ENCODE measurements at regions not wholly inside any gene's neighbourhood (a gene's known extent, or its start where the extent isn't known, plus 50 kb on each side); places are given as distances from the start of the nearest gene placed in this dataset.

DNA sequence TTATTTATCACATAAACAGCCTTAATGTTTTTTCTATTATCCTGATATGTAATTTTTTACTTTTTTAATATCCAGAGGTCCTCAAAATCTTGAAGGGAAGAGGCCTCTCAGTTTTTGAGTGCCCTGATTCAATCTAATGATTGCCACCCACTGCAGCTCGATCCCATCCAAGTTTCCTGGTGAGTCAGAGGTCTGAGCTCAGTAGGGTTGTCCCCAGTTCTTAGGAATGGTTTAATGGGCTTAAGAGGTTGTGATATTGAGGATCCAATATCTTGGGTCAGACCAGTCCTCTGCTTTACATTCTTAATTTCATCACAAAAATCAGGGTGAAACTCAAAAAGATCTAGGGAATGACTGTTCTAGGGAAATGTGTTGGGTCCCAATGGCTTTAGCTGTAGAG lies 238.5 kb downstream of the NSUN3 start:
- TF ChIP-seq, protein P1, sequence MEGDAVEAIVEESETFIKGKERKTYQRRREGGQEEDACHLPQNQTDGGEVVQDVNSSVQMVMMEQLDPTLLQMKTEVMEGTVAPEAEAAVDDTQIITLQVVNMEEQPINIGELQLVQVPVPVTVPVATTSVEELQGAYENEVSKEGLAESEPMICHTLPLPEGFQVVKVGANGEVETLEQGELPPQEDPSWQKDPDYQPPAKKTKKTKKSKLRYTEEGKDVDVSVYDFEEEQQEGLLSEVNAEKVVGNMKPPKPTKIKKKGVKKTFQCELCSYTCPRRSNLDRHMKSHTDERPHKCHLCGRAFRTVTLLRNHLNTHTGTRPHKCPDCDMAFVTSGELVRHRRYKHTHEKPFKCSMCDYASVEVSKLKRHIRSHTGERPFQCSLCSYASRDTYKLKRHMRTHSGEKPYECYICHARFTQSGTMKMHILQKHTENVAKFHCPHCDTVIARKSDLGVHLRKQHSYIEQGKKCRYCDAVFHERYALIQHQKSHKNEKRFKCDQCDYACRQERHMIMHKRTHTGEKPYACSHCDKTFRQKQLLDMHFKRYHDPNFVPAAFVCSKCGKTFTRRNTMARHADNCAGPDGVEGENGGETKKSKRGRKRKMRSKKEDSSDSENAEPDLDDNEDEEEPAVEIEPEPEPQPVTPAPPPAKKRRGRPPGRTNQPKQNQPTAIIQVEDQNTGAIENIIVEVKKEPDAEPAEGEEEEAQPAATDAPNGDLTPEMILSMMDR (conservative IDR thresholded peaks at IDR 0.05; ENCODE audit: low read depth in 2 of 2) = no peak
- no peak for TF ChIP-seq POLR2AphosphoS5 (IDR thresholded peaks at IDR 0.05; ENCODE audit: low read depth)
- no peak for TF ChIP-seq EZH2 (IDR thresholded peaks at IDR 0.05; ENCODE audit: low read depth, unreplicated experiment)
- no peak for TF ChIP-seq CREB1 (CRISPR knock-in tag; IDR thresholded peaks at IDR 0.05; ENCODE audit: low read depth)
- TF ChIP-seq, protein P2, sequence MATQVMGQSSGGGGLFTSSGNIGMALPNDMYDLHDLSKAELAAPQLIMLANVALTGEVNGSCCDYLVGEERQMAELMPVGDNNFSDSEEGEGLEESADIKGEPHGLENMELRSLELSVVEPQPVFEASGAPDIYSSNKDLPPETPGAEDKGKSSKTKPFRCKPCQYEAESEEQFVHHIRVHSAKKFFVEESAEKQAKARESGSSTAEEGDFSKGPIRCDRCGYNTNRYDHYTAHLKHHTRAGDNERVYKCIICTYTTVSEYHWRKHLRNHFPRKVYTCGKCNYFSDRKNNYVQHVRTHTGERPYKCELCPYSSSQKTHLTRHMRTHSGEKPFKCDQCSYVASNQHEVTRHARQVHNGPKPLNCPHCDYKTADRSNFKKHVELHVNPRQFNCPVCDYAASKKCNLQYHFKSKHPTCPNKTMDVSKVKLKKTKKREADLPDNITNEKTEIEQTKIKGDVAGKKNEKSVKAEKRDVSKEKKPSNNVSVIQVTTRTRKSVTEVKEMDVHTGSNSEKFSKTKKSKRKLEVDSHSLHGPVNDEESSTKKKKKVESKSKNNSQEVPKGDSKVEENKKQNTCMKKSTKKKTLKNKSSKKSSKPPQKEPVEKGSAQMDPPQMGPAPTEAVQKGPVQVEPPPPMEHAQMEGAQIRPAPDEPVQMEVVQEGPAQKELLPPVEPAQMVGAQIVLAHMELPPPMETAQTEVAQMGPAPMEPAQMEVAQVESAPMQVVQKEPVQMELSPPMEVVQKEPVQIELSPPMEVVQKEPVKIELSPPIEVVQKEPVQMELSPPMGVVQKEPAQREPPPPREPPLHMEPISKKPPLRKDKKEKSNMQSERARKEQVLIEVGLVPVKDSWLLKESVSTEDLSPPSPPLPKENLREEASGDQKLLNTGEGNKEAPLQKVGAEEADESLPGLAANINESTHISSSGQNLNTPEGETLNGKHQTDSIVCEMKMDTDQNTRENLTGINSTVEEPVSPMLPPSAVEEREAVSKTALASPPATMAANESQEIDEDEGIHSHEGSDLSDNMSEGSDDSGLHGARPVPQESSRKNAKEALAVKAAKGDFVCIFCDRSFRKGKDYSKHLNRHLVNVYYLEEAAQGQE (IDR thresholded peaks at IDR 0.05; ENCODE audit: unreplicated experiment) = no peak
- no peak for TF ChIP-seq EZH2phosphoT487 (IDR thresholded peaks at IDR 0.05; ENCODE audit: unreplicated experiment)
- no peak for TF ChIP-seq JUNB (IDR thresholded peaks at IDR 0.05; ENCODE audit: unreplicated experiment)

Data from GM23338 (cell line).